Nephron (organoid): ENCODE measurements at regions not wholly inside any gene's neighbourhood (a gene's known extent, or its start where the extent isn't known, plus 50 kb on each side); places are given as distances from the start of the nearest gene placed in this dataset.

Source experiments
- H3K27ac Mint-ChIP-seq, 3 experiments: 2 replicates each; pipeline ENCODE4 v1.8.0; 2020; ENCODE audit warnings: mixed read lengths in 3 of 3, mild to moderate bottlenecking in 2 of 3, moderate library complexity in 1 of 3
- H3K27me3 Mint-ChIP-seq: 2 replicates; pipeline ENCODE4 v1.8.0; 2021; ENCODE audit warnings: low read depth, mild to moderate bottlenecking, moderate library complexity, mixed read lengths
- H3K36me3 Mint-ChIP-seq: 2 replicates; pipeline ENCODE4 v1.8.0; 2020; ENCODE audit warnings: low read depth, mixed read lengths
- H3K4me1 Mint-ChIP-seq: 2 replicates; pipeline ENCODE4 v1.8.0; 2020; ENCODE audit warnings: mixed read lengths
- H3K4me3 Mint-ChIP-seq, 3 experiments: 2 replicates each; pipeline ENCODE4 v1.8.0; 2020; ENCODE audit warnings: mild to moderate bottlenecking in 3 of 3, mixed read lengths in 3 of 3, moderate library complexity in 2 of 3
- H3K9me3 Mint-ChIP-seq: 2 replicates; pipeline ENCODE4 v1.8.0; 2020; ENCODE audit warnings: mixed read lengths
- TF ChIP-seq, protein P1 (sequence below), 3 experiments: fragments of 200-600 bp; sonication (generic); IDR thresholded peaks; one replicate each; pipeline ENCODE4 v1.5.0; 2021; ENCODE audit warnings: antibody characterized with exemption in 3 of 3; ENCODE audit not compliant: unreplicated experiment in 3 of 3

DNA sequence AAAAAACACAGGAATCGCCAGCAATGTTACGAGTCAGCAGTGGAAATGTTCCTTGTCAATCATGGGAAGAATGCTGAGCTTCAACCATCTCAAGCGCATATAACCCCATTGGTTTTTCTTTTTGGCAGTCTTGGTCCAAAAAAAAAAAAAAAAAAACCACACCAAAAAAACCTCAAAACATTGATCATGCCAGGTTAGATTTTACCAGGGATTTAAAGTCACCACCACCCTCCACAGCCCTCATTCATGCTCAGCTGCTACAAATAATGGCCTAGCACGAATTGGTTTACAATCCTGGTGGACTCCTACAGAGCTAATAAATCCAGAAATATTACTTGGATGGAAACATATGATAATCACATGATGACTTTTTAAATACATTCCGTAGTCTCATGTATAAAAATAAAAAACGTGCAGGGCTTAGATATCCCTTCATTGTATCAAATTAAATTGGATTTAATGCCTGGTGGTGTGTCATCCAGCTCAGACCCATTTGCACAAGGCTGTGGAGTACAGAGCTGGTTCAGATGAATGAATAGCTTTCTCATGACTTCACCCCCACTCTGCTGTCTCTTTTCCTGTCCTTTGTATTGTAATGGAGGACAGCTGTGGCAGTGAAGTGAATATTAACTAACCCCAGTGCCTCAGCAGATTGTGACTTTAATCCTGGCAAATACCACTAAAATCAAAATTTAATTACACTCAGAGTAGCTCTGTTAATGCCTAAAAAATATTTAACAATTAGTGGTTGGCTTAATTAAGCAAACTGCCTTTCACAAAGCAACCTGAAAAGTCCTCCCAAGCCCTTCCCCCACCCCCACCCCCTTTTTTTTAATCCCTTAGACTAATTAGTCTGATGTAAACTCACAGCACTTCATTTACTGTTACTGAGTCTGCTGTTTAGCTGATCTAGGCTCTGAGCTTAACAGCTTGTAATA lies 626.5 kb upstream of the ZNF608 start:
- TF ChIP-seq, protein P1, sequence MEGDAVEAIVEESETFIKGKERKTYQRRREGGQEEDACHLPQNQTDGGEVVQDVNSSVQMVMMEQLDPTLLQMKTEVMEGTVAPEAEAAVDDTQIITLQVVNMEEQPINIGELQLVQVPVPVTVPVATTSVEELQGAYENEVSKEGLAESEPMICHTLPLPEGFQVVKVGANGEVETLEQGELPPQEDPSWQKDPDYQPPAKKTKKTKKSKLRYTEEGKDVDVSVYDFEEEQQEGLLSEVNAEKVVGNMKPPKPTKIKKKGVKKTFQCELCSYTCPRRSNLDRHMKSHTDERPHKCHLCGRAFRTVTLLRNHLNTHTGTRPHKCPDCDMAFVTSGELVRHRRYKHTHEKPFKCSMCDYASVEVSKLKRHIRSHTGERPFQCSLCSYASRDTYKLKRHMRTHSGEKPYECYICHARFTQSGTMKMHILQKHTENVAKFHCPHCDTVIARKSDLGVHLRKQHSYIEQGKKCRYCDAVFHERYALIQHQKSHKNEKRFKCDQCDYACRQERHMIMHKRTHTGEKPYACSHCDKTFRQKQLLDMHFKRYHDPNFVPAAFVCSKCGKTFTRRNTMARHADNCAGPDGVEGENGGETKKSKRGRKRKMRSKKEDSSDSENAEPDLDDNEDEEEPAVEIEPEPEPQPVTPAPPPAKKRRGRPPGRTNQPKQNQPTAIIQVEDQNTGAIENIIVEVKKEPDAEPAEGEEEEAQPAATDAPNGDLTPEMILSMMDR (IDR thresholded peaks at IDR 0.05; ENCODE audit: unreplicated experiment in 3 of 3) = no peak
- Mint-ChIP-seq H3K36me3 (peaks cover 3% of the 10 kb centered on the region), H3K27me3 (no peaks in the 10 kb centered on the region), H3K4me1 (peaks cover 63% of the 10 kb centered on the region), H3K4me3 (no peak overlapping the region), H3K27ac (peak overlapping the region; percentile 68 to 92 (median 85)), H3K9me3 (peaks cover 4% of the 10 kb centered on the region)

DNA sequence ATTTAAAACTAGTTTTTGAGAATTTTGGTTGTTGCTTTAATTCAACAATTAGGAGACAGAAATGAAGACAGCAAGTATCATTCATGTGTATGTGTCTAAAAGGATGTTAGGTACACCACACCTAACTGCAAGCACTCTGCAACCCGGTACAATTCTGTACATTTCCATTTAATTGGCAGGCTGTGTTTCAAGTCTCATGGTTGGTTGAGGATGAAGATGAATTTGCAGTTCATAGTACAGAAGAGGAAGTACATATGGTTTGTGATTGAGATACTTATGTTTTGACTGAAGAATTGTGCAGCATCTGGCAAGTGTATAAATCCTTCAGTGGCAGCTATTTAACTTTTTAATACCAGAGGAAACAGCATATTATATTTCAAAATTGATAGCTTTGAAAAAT lies 628.7 kb upstream of the ZNF608 start:
- H3K4me3 Mint-ChIP-seq = no peak overlapping the region
- TF ChIP-seq, protein P1 (IDR thresholded peaks at IDR 0.05; ENCODE audit: unreplicated experiment in 3 of 3) = no peak

DNA sequence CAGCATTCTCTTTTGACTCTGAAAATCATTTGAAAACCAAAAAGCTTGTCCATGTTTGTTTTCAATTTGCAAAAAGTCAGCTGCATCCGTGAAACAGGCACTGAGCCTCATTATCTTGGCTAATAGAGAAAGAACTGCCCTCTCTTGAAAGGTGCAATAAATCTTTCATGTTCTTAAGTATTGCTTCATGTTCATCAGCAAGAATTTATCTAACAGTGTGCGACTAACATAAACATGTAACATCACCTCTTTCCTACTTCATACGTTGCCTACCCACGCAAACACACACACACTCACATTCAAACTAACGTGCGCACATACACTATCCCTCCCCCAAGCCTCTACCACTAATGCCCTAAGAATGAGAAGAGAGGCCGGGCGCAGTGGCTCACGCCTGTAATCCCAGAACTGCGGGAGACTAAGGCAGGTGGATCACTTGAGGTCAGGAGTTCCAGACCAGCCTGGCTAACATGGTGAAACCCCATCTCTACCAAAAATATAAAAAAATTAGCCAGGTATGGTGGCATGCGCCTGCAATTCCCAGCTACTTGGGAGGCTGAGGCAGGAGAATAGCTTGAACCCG lies 629.7 kb upstream of the ZNF608 start:
- no peaks in the 10 kb centered on the region for H3K27me3 Mint-ChIP-seq
- no peaks in the 10 kb centered on the region for H3K36me3 Mint-ChIP-seq
- TF ChIP-seq, protein P1 (IDR thresholded peaks at IDR 0.05; ENCODE audit: unreplicated experiment in 3 of 3) = no peak
- peak overlapping the region in 1 of 3 experiments; percentile 8 for H3K4me3 Mint-ChIP-seq
- peak overlapping the region in 2 of 3 experiments; percentile 43 to 56 for H3K27ac Mint-ChIP-seq
- no peaks in the 10 kb centered on the region for H3K9me3 Mint-ChIP-seq
- peaks cover 46% of the 10 kb centered on the region for H3K4me1 Mint-ChIP-seq

More for the DNA sequence above, 628.7 kb upstream of the ZNF608 start:
- peak overlapping the region in 2 of 3 experiments; percentile 20 to 48 for H3K27ac Mint-ChIP-seq
- H3K9me3 Mint-ChIP-seq = no peaks in the 10 kb centered on the region
- no peaks in the 10 kb centered on the region for H3K27me3 Mint-ChIP-seq
- H3K4me1 Mint-ChIP-seq = peaks cover 55% of the 10 kb centered on the region
- H3K36me3 Mint-ChIP-seq = no peaks in the 10 kb centered on the region

DNA sequence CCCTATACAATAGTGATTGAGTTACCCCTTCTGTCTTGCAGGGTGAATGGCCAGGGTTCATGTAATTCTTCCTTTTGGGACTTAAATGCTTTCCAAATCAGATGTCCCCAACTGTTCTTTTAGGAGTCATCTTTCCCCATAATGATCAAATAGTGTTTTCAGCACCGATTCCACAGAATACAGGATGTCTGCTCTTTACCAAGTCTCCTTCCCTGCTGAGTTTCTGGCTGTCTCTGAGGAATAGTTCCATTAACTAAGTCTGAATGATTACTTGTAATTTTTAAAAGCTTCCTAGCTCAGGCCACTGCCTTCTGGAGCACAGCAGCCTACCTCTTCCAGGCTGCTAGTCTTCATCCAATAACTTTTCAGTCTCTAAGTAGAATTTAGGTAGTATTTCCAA lies 630.7 kb upstream of the ZNF608 start:
- TF ChIP-seq, protein P1 (IDR thresholded peaks at IDR 0.05; ENCODE audit: unreplicated experiment in 3 of 3) = no peak
- H3K4me1 Mint-ChIP-seq = peaks cover 44% of the 10 kb centered on the region
- H3K36me3 Mint-ChIP-seq = no peaks in the 10 kb centered on the region
- H3K27me3 Mint-ChIP-seq = no peaks in the 10 kb centered on the region
- H3K9me3 Mint-ChIP-seq = no peaks in the 10 kb centered on the region
- H3K4me3 Mint-ChIP-seq = no peak overlapping the region
- H3K27ac Mint-ChIP-seq = peak overlapping the region in 2 of 3 experiments; percentile 41 to 72

DNA sequence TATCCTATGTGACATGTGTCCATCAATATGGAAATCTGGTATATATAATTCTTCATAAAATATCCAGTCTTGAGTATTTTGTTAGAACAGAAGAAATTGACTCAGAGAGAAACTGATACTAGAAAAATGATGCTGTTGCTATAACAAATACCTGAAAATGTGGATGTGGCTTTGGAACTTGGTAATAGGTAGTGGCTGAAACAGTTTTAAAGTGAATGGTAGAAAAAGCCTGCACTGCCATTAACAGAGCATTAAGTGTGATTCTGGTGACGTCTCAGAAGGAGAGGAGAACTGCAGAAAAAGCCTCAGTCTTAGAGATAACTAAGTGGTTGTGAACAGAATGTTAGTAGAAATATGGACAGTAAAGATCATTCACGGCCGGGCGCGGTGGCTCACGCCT lies 634.9 kb upstream of the ZNF608 start:
- no peaks in the 10 kb centered on the region for H3K36me3 Mint-ChIP-seq
- TF ChIP-seq, protein P1 (IDR thresholded peaks at IDR 0.05; ENCODE audit: unreplicated experiment in 3 of 3) = no peak
- H3K4me1 Mint-ChIP-seq = peaks cover 9% of the 10 kb centered on the region
- no peaks in the 10 kb centered on the region for H3K9me3 Mint-ChIP-seq
- no peak overlapping the region for H3K27ac Mint-ChIP-seq
- H3K4me3 Mint-ChIP-seq = no peak overlapping the region
- H3K27me3 Mint-ChIP-seq = no peaks in the 10 kb centered on the region
